DMS79 treated with DMSO at 0.1 percent for 48 hours (cell line): ENCODE measurements at regions not wholly inside any gene's neighbourhood (a gene's known extent, or its start where the extent isn't known, plus 50 kb on each side); places are given as distances from the start of the nearest gene placed in this dataset.
"Not testable (repeated sequence)": the region's sequence is repeated elsewhere in the genome, so short reads cannot be mapped to it uniquely, and the experiment has no call there.

Source experiments
- DNase-seq: peaks from one replicate; lab custom pipeline; 2025; lab: John Stamatoyannopoulos, UW

- not testable (repeated sequence) for DNase-seq
Observed at GRCh38 chr6:142016666-142017065, 116.1 kb upstream of the GJE1 start.

- DNase-seq, result not testable (repeated sequence)
Observed at GRCh38 chr6:142015463-142015862, 117.3 kb upstream of the GJE1 start.

GRCh38 chr6:142015011-142015410 is 117.7 kb upstream of the GJE1 start:
- no peak for DNase-seq

GRCh38 chr6:142014515-142014914 is 118.2 kb upstream of the GJE1 start:
- no peak for DNase-seq

- DNase-seq, result no peak
Observed at GRCh38 chr6:142013875-142014495, 118.7 kb upstream of the GJE1 start.

- DNase-seq, result no peak
Observed at GRCh38 chr6:142013287-142013686, 119.4 kb upstream of the GJE1 start.

GRCh38 chr6:142011775-142012174 is 121.0 kb upstream of the GJE1 start:
- DNase-seq, result no peak

GRCh38 chr6:142011156-142011555 is 121.6 kb upstream of the GJE1 start:
- DNase-seq, result no peak

- no peak for DNase-seq
Observed at GRCh38 chr6:142009647-142010046, 123.1 kb upstream of the GJE1 start.

GRCh38 chr6:142008781-142009180 is 123.9 kb upstream of the GJE1 start:
- no peak for DNase-seq

- DNase-seq, result no peak
Observed at GRCh38 chr6:142008016-142008735, 124.5 kb upstream of the GJE1 start.

GRCh38 chr6:142005021-142005420 is 127.7 kb upstream of the GJE1 start:
- DNase-seq, result no peak

GRCh38 chr6:142002825-142003405 is 129.8 kb upstream of the GJE1 start:
- no peak for DNase-seq

- DNase-seq, result no peak
Observed at GRCh38 chr6:141996823-141997222, 135.9 kb upstream of the GJE1 start.

- no peak for DNase-seq
Observed at GRCh38 chr6:141992109-141992508, 140.6 kb upstream of the GJE1 start.

- DNase-seq, result no peak
Observed at GRCh38 chr6:141990840-141991239, 141.9 kb upstream of the GJE1 start.

- no peak for DNase-seq
Observed at GRCh38 chr6:141989706-141989959, 143.1 kb upstream of the GJE1 start.

GRCh38 chr6:141988954-141989705 is 143.6 kb upstream of the GJE1 start:
- no peak for DNase-seq

- no peak for DNase-seq
Observed at GRCh38 chr6:141988327-141988726, 144.4 kb upstream of the GJE1 start.

- no peak for DNase-seq
Observed at GRCh38 chr6:141986457-141986856, 146.3 kb upstream of the GJE1 start.

GRCh38 chr6:141981190-141981589 is 151.5 kb upstream of the GJE1 start:
- DNase-seq, result no peak

GRCh38 chr6:141977782-141978181 is 154.9 kb upstream of the GJE1 start:
- DNase-seq, result no peak

GRCh38 chr6:141976994-141977393 is 155.7 kb upstream of the GJE1 start:
- DNase-seq, result no peak
